Upper lobe of right lung (tissue), 1 donor: ENCODE measurements at regions not wholly inside any gene's neighbourhood (a gene's known extent, or its start where the extent isn't known, plus 50 kb on each side); places are given as distances from the start of the nearest gene placed in this dataset.

Experiments
- ATAC-seq: fragments of 200-7000 bp; cut with Tn5 transposase; one replicate; pipeline ENCODE4 v1.9.1; 2020; ENCODE audit warnings: mild to moderate bottlenecking, moderate library complexity
- DNase-seq: peaks from one replicate; pipeline ENCODE4 v3.0.0-alpha.2; 2020
- H3K27ac ChIP-seq: fragments of 200-600 bp; one replicate; pipeline ENCODE4 v1.8.0; 2022
- H3K27me3 ChIP-seq: fragments of 200-600 bp; one replicate; pipeline ENCODE4 v1.8.0; 2022; ENCODE audit warnings: mild to moderate bottlenecking
- H3K36me3 ChIP-seq: fragments of 200-600 bp; one replicate; pipeline ENCODE4 v1.8.0; 2022
- H3K4me1 ChIP-seq: fragments of 200-600 bp; one replicate; pipeline ENCODE4 v1.8.0; 2022
- H3K4me3 ChIP-seq: fragments of 200-600 bp; one replicate; pipeline ENCODE4 v1.8.0; 2022; ENCODE audit warnings: mild to moderate bottlenecking
- H3K9me3 ChIP-seq: fragments of 200-600 bp; one replicate; pipeline ENCODE4 v1.8.0; 2022
- CTCF ChIP-seq: fragments of 200-600 bp; IDR thresholded peaks from one replicate; pipeline ENCODE4 v1.8.0; 2022; ENCODE audit warnings: antibody characterized with exemption
- intact Hi-C: fragments of 100-400 bp; cut with DNase I; formaldehyde crosslinking; loops from one replicate; pipeline ENCODE4 v1.11.0; 2022
- donor health status: DM: no; HTN: yes; CAD: no; lungs with severe emphysema.

DNA sequence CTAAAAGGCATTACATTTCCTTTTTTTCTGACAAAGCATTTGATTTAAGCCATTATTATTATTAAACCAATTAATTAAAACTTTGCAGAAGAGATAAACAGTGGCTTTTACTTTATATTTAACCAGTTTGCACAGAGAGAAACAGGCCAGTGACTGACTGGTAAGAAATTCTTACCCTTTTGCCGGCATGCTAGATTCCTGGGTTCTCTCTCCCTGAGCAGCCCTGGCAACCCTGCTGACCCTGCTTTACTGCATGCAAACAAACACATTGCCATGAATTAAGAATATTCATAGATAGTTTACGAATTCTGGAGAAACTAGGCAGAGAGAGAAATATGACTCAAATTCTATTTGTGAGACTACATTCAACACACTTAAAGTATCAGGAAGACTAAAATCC is 1381.4 kb upstream of the IGFBP7 start:
- Histone ChIP-seq H3K27me3 (no peaks in the 10 kb centered on the region), H3K27ac (no peak overlapping the region), H3K36me3 (no peaks in the 10 kb centered on the region), H3K9me3 (no peaks in the 10 kb centered on the region), H3K4me1 (no peaks in the 10 kb centered on the region), H3K4me3 (no peak overlapping the region)
- no peak for TF ChIP-seq CTCF
- DNase-seq (no peak), ATAC-seq (no peak)
- intact Hi-C loops = no loop called here

DNA sequence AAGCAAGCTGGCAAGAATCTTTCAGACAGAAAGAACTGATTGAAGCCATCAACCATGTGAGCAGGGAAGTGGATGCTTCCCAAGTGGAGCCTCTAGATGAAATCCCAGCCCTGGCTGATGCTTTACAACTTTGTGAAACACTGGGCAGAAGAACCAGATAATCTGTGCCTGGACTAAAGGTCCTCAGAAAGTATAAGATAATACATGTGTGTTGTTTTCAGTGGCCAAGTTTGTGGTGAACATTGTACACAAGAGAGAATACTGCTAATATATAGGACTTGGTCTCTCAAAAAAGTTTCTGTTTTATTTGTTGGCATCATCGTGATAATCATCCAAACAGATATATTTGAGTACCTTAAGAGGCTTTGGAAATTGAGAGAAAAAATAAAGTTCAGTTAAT is 1367.8 kb upstream of the IGFBP7 start:
- H3K9me3 ChIP-seq = no peaks in the 10 kb centered on the region

GRCh38 chr4:58477513-58477912 is 1367.3 kb upstream of the IGFBP7 start:
- H3K27ac ChIP-seq = no peak overlapping the region
- no peaks in the 10 kb centered on the region for H3K9me3 ChIP-seq
- no peak overlapping the region for H3K4me3 ChIP-seq
- H3K4me1 ChIP-seq = no peaks in the 10 kb centered on the region
- H3K36me3 ChIP-seq = no peaks in the 10 kb centered on the region
- intact Hi-C loops = no loop called here
- no peak for TF ChIP-seq CTCF
- DNase-seq (no peak), ATAC-seq (no peak)
- H3K27me3 ChIP-seq = no peaks in the 10 kb centered on the region

More for the DNA sequence above, 1367.8 kb upstream of the IGFBP7 start:
- Histone ChIP-seq H3K27ac (no peak overlapping the region), H3K4me3 (no peak overlapping the region), H3K4me1 (no peaks in the 10 kb centered on the region), H3K27me3 (no peaks in the 10 kb centered on the region), H3K36me3 (no peaks in the 10 kb centered on the region)
- DNase-seq = no peak
- ATAC-seq = no peak
- no peak for TF ChIP-seq CTCF
- intact Hi-C loops = no loop called here

DNA sequence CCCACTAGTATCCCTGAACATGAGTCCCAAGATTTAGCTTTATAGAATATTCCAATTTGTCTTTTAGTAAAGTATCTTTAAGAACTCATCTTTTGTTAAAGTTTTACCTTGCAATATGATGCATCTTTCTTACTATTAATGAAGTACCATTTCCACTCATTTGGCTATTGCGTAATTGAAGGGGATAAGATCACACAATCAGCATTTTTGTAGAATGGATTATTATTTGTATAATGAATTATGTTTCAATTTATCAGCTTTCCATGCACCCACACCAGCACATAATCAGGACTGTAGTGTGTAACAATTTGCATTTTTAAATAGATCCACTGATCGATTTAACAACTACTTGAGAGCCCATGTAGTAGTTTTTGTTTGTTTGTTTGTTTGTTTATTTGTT is 1364.9 kb upstream of the IGFBP7 start:
- Histone ChIP-seq H3K27me3 (no peaks in the 10 kb centered on the region), H3K36me3 (no peaks in the 10 kb centered on the region), H3K9me3 (no peaks in the 10 kb centered on the region), H3K4me3 (no peak overlapping the region), H3K27ac (no peak overlapping the region), H3K4me1 (no peaks in the 10 kb centered on the region)
- intact Hi-C loops = no loop called here
- DNase-seq = no peak
- ATAC-seq = no peak
- no peak for TF ChIP-seq CTCF

- Histone ChIP-seq H3K9me3 (no peaks in the 10 kb centered on the region), H3K4me1 (no peaks in the 10 kb centered on the region), H3K27ac (no peak overlapping the region), H3K36me3 (no peaks in the 10 kb centered on the region), H3K4me3 (no peak overlapping the region), H3K27me3 (no peaks in the 10 kb centered on the region)
- intact Hi-C loops = no loop called here
- ATAC-seq (no peak), DNase-seq (no peak)
- TF ChIP-seq CTCF = no peak
These were observed 1354.8 kb upstream of the IGFBP7 start for GRCh38 chr4:58465031-58465430.

DNA sequence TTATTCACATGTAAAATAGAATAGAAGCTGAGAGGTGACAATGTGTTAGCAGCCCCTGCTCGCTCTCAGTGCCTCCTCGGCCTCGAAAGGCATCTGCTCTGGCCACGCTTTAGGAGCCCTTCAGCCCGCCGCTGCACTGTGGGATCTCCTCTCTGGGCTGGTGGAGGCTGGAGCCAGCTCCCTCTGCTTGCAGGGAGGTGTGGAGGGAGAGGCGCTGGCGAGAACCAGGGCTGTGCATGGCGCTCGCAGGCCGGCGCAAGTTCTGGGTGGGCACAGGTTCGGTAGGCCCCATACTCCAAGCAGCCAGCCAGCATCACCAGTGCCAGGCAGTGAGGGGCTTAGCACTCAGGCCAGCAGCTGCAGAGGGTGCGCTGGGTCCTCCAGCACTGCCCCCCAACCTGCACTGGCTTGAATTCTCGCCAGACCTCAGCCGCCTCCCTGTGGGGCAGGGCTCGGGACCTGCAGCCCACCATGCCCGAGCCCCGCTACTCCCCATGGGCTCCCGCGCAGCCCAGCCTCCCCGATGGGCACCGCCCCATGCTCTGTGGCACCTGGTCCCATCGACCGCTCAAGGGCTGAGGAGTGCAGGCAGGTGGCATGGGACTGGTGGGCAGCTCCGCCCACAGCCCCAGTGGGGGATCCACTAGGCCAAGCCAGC is 1346.7 kb upstream of the IGFBP7 start:
- H3K27me3 ChIP-seq = no peaks in the 10 kb centered on the region
- no peak overlapping the region for H3K27ac ChIP-seq
- TF ChIP-seq CTCF = no peak
- intact Hi-C loops = no loop called here
- no peak for DNase-seq
- H3K4me3 ChIP-seq = no peak overlapping the region
- no peaks in the 10 kb centered on the region for H3K36me3 ChIP-seq
- ATAC-seq = peak; percentile 53
- no peaks in the 10 kb centered on the region for H3K9me3 ChIP-seq
- no peaks in the 10 kb centered on the region for H3K4me1 ChIP-seq
